Activated CD8-positive, alpha-beta memory T cell treated with anti-CD3 and anti-CD28 coated beads for 1 hour (primary cell): ENCODE measurements at regions not wholly inside any gene's neighbourhood (a gene's known extent, or its start where the extent isn't known, plus 50 kb on each side); places are given as distances from the start of the nearest gene placed in this dataset.

Source experiments
- DNase-seq, 2 donors: peaks; one replicate each; pipeline ENCODE4 v3.0.0-alpha.2; 2020; ENCODE audit warnings: low read depth in 1 of 2; ENCODE audit errors: extremely low read depth in 1 of 2

GRCh38 chr9:106581973-106582372, 281.0 kb upstream of the ZNF462 start:
- no peak for DNase-seq

GRCh38 chr9:106583751-106584150, 279.2 kb upstream of the ZNF462 start:
- no peak for DNase-seq

- no peak for DNase-seq
Observed at GRCh38 chr9:106587042-106587441, 275.9 kb upstream of the ZNF462 start.

GRCh38 chr9:106588626-106589025, 274.3 kb upstream of the ZNF462 start:
- DNase-seq: no peak

- DNase-seq: no peak
Observed at GRCh38 chr9:106590759-106591505, 272.0 kb upstream of the ZNF462 start.

- DNase-seq: no peak
Observed at GRCh38 chr9:106593201-106593600, 269.8 kb upstream of the ZNF462 start.

- no peak for DNase-seq
Observed at GRCh38 chr9:106596984-106597383, 266.0 kb upstream of the ZNF462 start.

GRCh38 chr9:106600955-106601560, 261.9 kb upstream of the ZNF462 start:
- DNase-seq: no peak

- DNase-seq: no peak
Observed at GRCh38 chr9:106602344-106602743, 260.6 kb upstream of the ZNF462 start.

GRCh38 chr9:106613250-106613737, 249.7 kb upstream of the ZNF462 start:
- DNase-seq: no peak

GRCh38 chr9:106615118-106615889, 247.7 kb upstream of the ZNF462 start:
- DNase-seq: no peak

GRCh38 chr9:106616026-106616425, 246.9 kb upstream of the ZNF462 start:
- no peak for DNase-seq

- DNase-seq: no peak
Observed at GRCh38 chr9:106616851-106617345, 246.1 kb upstream of the ZNF462 start.

GRCh38 chr9:106619211-106619610, 243.8 kb upstream of the ZNF462 start:
- DNase-seq: no peak

GRCh38 chr9:106620081-106620480, 242.9 kb upstream of the ZNF462 start:
- DNase-seq: no peak

GRCh38 chr9:106620866-106621265, 242.1 kb upstream of the ZNF462 start:
- DNase-seq: no peak

GRCh38 chr9:106621313-106622163, 241.4 kb upstream of the ZNF462 start:
- no peak for DNase-seq

- DNase-seq: no peak
Observed at GRCh38 chr9:106622164-106622487, 240.8 kb upstream of the ZNF462 start.

GRCh38 chr9:106623558-106623957, 239.4 kb upstream of the ZNF462 start:
- no peak for DNase-seq

- DNase-seq: no peak
Observed at GRCh38 chr9:106625259-106625789, 237.6 kb upstream of the ZNF462 start.
